ENCODE measurements at regions not wholly inside any gene's neighbourhood (a gene's known extent, or its start where the extent isn't known, plus 50 kb on each side); places are given as distances from the start of the nearest gene placed in this dataset.

DNA sequence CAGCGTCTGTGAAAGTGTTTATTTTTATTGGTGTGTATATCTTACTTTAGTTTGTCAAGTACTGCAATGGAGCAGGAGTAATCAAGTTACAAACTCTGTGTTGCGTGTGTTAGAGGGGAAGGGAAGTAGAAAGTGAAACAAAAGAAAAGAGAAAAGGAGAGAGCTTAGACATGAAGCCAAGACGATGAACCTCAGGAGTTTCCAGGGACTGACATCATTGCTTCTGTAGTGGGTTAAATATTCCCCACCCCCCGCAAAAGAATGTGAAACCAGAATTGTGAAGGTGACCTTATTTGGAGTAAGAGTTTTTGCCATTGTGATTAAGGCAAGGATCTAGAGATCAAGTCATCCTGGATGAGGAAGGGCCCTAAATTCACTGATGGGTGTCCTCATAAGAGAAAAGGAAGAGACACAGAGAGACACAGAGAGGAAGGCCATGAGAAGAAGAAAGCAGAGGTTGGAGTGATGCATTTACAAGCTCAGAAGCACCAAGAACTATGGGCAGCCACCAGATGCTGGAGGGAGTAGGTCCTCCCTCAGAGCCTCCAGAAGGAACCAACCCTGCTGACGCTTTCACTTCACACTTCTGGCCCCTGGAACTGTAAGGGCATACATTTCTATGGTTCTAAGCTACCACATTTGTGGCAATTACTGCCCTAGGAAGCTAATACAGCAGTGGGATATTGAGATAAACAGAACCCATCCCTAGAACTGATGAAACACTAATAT is 173.6 kb upstream of the SFRP2 start:
- ChIA-PET POLR2A (ENCODE audit: partially characterized antibody) (no interaction called here), CTCF (ENCODE audit: partially characterized antibody) (interaction anchor here (1.2 to 1.3 kb wide), 2 partner anchors 12 to 177 kb away, joined by 3 to 4 read pairs; no protein-coding TSS in a partner anchor)
- DNase-seq (ENCODE audit: low read depth in 1 of 2, low spot score in 2 of 2) = no peak
- no peaks in the 10 kb centered on the region for H3K4me1 ChIP-seq (replicated peaks in 1 of 4; ENCODE audit: control insufficient read depth in 3 of 4, insufficient read depth in 4 of 4, low read length in 3 of 4)
- H2BK15ac ChIP-seq (ENCODE audit: low read length) = no peak overlapping the region
- H3K4ac ChIP-seq (replicated peaks; ENCODE audit: insufficient read length, low read depth, low read length) = no peak overlapping the region
- no peak overlapping the region for H3K4me3 ChIP-seq (ENCODE audit: extremely low read depth in 1 of 4, insufficient read depth in 2 of 4, low read depth in 3 of 4, low read length in 4 of 4)
- H2BK12ac ChIP-seq (ENCODE audit: low read depth, low read length) = no peak overlapping the region
- H3K27ac ChIP-seq (ENCODE audit: low read depth, low read length) = no peak overlapping the region
- no peak overlapping the region for H3K23ac ChIP-seq (ENCODE audit: insufficient read length)
- H2BK5ac ChIP-seq (ENCODE audit: low read depth, low read length) = no peak overlapping the region
- no peak overlapping the region for H4K5ac ChIP-seq (ENCODE audit: insufficient read length, low read depth, low read length)
- H2BK20ac ChIP-seq (ENCODE audit: low read length) = no peak overlapping the region
- no peaks in the 10 kb centered on the region for H3K36me3 ChIP-seq (ENCODE audit: control insufficient read depth in 2 of 4, insufficient read depth in 4 of 4, low read length in 3 of 4)
- H3K9ac ChIP-seq (replicated peaks in 1 of 4; ENCODE audit: extremely low read depth in 1 of 4, low read depth in 3 of 4, low read length in 3 of 4) = no peak overlapping the region
- no peak for FAIRE-seq
- no peaks in the 10 kb centered on the region for H3K79me2 ChIP-seq (ENCODE audit: control insufficient read depth in 1 of 2, insufficient read depth in 2 of 2, low read length in 2 of 2)
- H4K8ac ChIP-seq (ENCODE audit: extremely low read depth, insufficient read depth, low read length) = no peak overlapping the region
- H3K27me3 ChIP-seq (replicated peaks in 1 of 4; ENCODE audit: control insufficient read depth in 3 of 4, extremely low read depth in 1 of 4, insufficient read depth in 3 of 4, low read length in 3 of 4) = no peaks in the 10 kb centered on the region
- no peaks in the 10 kb centered on the region for H4K20me1 ChIP-seq (replicated peaks in 1 of 2; ENCODE audit: control insufficient read depth in 1 of 2, insufficient read depth in 2 of 2, low read length in 2 of 2)
- H3K56ac ChIP-seq (replicated peaks; ENCODE audit: insufficient read length, low read depth, low read length) = no peak overlapping the region
- WGBS, 2 experiments (ENCODE audit: extremely low coverage in 1 of 2, insufficient coverage in 1 of 2, insufficient read length in 1 of 2, insufficient replicate concordance in 2 of 2, low coverage in 1 of 2, low lambda C conversion rate in 2 of 2, missing lambda C conversion rate in 1 of 2) = 84% methylated on average over 5 of the region's 5 CpGs; no CpG with 5 or more reads in 1 of the 2 experiments
- H4K91ac ChIP-seq (replicated peaks; ENCODE audit: insufficient read length, low read length) = no peak overlapping the region
- H2BK120ac ChIP-seq (replicated peaks; ENCODE audit: low read depth, low read length) = no peak overlapping the region
- TF ChIP-seq TBP (IDR thresholded peaks at IDR 0.05; ENCODE audit: low read depth, low read length) (no peak), SIN3A (conservative IDR thresholded peaks at IDR 0.05 in 1 of 2, IDR thresholded peaks at IDR 0.05 in 1 of 2; ENCODE audit: low read depth in 1 of 2, low read length in 2 of 2) (no peak), POLR2A (IDR thresholded peaks at IDR 0.05; ENCODE audit: control extremely low read depth in 1 of 2, low read depth in 2 of 2, low read length in 2 of 2) (no peak), ASH2L (IDR thresholded peaks at IDR 0.05; ENCODE audit: low read length) (no peak)
- H3K9me3 ChIP-seq (ENCODE audit: insufficient read depth in 2 of 2, low read depth in 1 of 2, low read length in 1 of 2) = no peaks in the 10 kb centered on the region
- no peak overlapping the region for H3K4me2 ChIP-seq (ENCODE audit: insufficient read depth in 1 of 2, low read depth in 2 of 2, low read length in 2 of 2)
- no peak overlapping the region for H3K18ac ChIP-seq (ENCODE audit: extremely low read depth, low read length)
- H3K79me1 ChIP-seq (ENCODE audit: low read depth, low read length) = no peaks in the 10 kb centered on the region
- H2AFZ ChIP-seq (ENCODE audit: low read length) = no peak overlapping the region
- no peaks in the 10 kb centered on the region; the same call in 1 of the 2 replicates for H3K23me2 ChIP-seq (ENCODE audit: low read depth, low read length)
- no peak overlapping the region for H2AK5ac ChIP-seq (ENCODE audit: low read depth, low read length)
- H3K14ac ChIP-seq (ENCODE audit: insufficient read length) = no peak overlapping the region

All from H1 (cell line).